ENCODE measurements at regions not wholly inside any gene's neighbourhood (a gene's known extent, or its start where the extent isn't known, plus 50 kb on each side); places are given as distances from the start of the nearest gene placed in this dataset.

GRCh38 chr16:64181271-64181925 is 940.5 kb downstream of the CDH11 start:
- Histone ChIP-seq H3F3A (ENCODE audit: control insufficient read depth, insufficient read depth) (no peaks in the 10 kb centered on the region), H3K27me3 (ENCODE audit: control insufficient read depth, low read length) (no peaks in the 10 kb centered on the region), H3K36me3 (ENCODE audit: control insufficient read depth, low read length) (no peaks in the 10 kb centered on the region), H3K4me1 (ENCODE audit: control insufficient read depth, low read length) (no peaks in the 10 kb centered on the region), H4K20me1 (ENCODE audit: control insufficient read depth, insufficient read depth, low read depth, low read length) (no peaks in the 10 kb centered on the region), H3K27ac (ENCODE audit: low read depth, low read length) (no peak overlapping the region), H3K4me3 (ENCODE audit: low read length) (no peak overlapping the region), H3K4me2 (ENCODE audit: low read length) (no peak overlapping the region), H3K9me3 (ENCODE audit: control insufficient read depth, insufficient read depth, low read length) (peaks cover 24% of the 10 kb centered on the region), H3K9me2 (replicated peaks; ENCODE audit: control insufficient read depth, low read length) (no peaks in the 10 kb centered on the region), H3K79me2 (ENCODE audit: control insufficient read depth, low read length) (no peaks in the 10 kb centered on the region)
- TF ChIP-seq CTCF (IDR thresholded peaks at IDR 0.05; ENCODE audit: low read depth, low read length, poor library complexity, severe bottlenecking): no peak
- no peak for TF ChIP-seq EZH2phosphoT487 (IDR thresholded peaks at IDR 0.05; ENCODE audit: borderline replicate concordance, low read length)

DNA sequence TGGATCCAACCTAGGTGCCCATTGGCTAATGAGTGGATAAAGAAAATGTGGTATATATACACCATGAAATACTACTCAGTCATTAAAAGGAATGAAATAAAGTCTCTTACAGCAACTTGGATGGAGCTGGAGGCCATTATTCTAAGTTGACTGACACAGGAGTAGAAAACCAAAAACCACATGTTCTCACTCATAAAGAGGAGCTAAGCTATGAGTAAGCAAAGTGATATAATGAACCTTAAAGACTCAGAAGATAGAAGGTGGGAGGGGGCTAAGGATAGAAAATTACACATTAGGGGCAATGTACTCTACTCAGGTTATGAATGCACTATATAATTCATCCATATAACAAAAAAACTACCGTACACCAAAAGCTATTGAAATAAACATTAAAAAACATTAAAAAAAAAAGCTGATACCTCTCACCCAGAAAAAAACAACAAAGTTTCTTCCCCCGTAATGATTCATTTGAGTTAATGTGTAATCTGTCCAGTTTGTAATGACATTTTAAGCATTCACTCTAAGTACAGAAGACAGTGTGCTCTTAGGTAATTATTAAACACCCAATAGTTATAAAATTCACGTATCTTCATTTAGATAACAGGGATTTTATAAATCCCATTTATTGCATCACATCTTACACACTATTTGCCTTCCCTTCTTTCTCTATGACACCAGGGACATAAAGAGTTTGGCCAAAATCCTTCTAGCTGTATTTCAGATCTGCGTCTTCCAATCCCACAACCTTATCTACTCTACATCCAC is 941.5 kb downstream of the CDH11 start:
- Histone ChIP-seq H3K79me2 (ENCODE audit: control insufficient read depth, low read length) (no peaks in the 10 kb centered on the region), H3K27me3 (ENCODE audit: control insufficient read depth, low read length) (no peaks in the 10 kb centered on the region), H3K9me2 (replicated peaks; ENCODE audit: control insufficient read depth, low read length) (no peaks in the 10 kb centered on the region), H3K4me3 (ENCODE audit: low read length) (no peak overlapping the region), H3K4me1 (ENCODE audit: control insufficient read depth, low read length) (no peaks in the 10 kb centered on the region), H3K4me2 (ENCODE audit: low read length) (no peak overlapping the region), H3K27ac (ENCODE audit: low read depth, low read length) (no peak overlapping the region), H4K20me1 (ENCODE audit: control insufficient read depth, insufficient read depth, low read depth, low read length) (no peaks in the 10 kb centered on the region), H3K36me3 (ENCODE audit: control insufficient read depth, low read length) (no peaks in the 10 kb centered on the region), H3K9me3 (ENCODE audit: control insufficient read depth, insufficient read depth, low read length) (peaks cover 24% of the 10 kb centered on the region), H3F3A (ENCODE audit: control insufficient read depth, insufficient read depth) (no peaks in the 10 kb centered on the region)
- TF ChIP-seq EZH2phosphoT487 (IDR thresholded peaks at IDR 0.05; ENCODE audit: borderline replicate concordance, low read length): no peak
- TF ChIP-seq CTCF (IDR thresholded peaks at IDR 0.05; ENCODE audit: low read depth, low read length, poor library complexity, severe bottlenecking): no peak

GRCh38 chr16:64174327-64174726 is 947.5 kb downstream of the CDH11 start:
- Histone ChIP-seq H3K4me3 (ENCODE audit: low read length) (no peak overlapping the region), H3K79me2 (ENCODE audit: control insufficient read depth, low read length) (no peaks in the 10 kb centered on the region)
- TF ChIP-seq EZH2phosphoT487 (IDR thresholded peaks at IDR 0.05; ENCODE audit: borderline replicate concordance, low read length) (no peak), CTCF (IDR thresholded peaks at IDR 0.05; ENCODE audit: low read depth, low read length, poor library complexity, severe bottlenecking) (no peak)

More at GRCh38 chr16:64174327-64174726, 947.5 kb downstream of the CDH11 start:
- Histone ChIP-seq H3K27me3 (ENCODE audit: control insufficient read depth, low read length) (no peaks in the 10 kb centered on the region), H3K36me3 (ENCODE audit: control insufficient read depth, low read length) (no peaks in the 10 kb centered on the region), H3K4me1 (ENCODE audit: control insufficient read depth, low read length) (peaks cover 8% of the 10 kb centered on the region), H4K20me1 (ENCODE audit: control insufficient read depth, insufficient read depth, low read depth, low read length) (no peaks in the 10 kb centered on the region), H3K9me3 (ENCODE audit: control insufficient read depth, insufficient read depth, low read length) (peaks cover 20% of the 10 kb centered on the region), H3F3A (ENCODE audit: control insufficient read depth, insufficient read depth) (no peaks in the 10 kb centered on the region), H3K27ac (ENCODE audit: low read depth, low read length) (no peak overlapping the region), H3K4me2 (ENCODE audit: low read length) (no peak overlapping the region), H3K9me2 (replicated peaks; ENCODE audit: control insufficient read depth, low read length) (no peaks in the 10 kb centered on the region)

Data from DOHH2 (cell line).